Astrocyte (in vitro differentiated cells and primary cell): ENCODE measurements at regions not wholly inside any gene's neighbourhood (a gene's known extent, or its start where the extent isn't known, plus 50 kb on each side); places are given as distances from the start of the nearest gene placed in this dataset.

Experiments
- CTCF ChIP-seq: IDR thresholded peaks from 2 replicates; pipeline ENCODE4 v1.5.1; 2011; ENCODE audit warnings: low read depth, mild to moderate bottlenecking, inconsistent platforms, low read length, moderate library complexity; ENCODE audit not compliant: insufficient read depth
- EZH2 ChIP-seq: IDR thresholded peaks from 2 replicates; pipeline ENCODE4 v1.6.1; 2012; ENCODE audit warnings: mild to moderate bottlenecking, low read length, inconsistent platforms; ENCODE audit not compliant: insufficient read depth

GRCh38 chr2:126381091-126381490, 274.9 kb upstream of the GYPC start:
- TF ChIP-seq EZH2 (no peak), CTCF (no peak)
